Embryonic facial prominence (tissue), 1 donor: ENCODE measurements at regions not wholly inside any gene's neighbourhood (a gene's known extent, or its start where the extent isn't known, plus 50 kb on each side); places are given as distances from the start of the nearest gene placed in this dataset.
"Not testable (repeated sequence)": the region's sequence is repeated elsewhere in the genome, so short reads cannot be mapped to it uniquely, and the experiment has no call there.

Experiments used
- DNase-seq: peaks from one replicate; pipeline ENCODE4 v3.0.0-alpha.2; 2016; ENCODE audit errors: extremely low spot score

DNA sequence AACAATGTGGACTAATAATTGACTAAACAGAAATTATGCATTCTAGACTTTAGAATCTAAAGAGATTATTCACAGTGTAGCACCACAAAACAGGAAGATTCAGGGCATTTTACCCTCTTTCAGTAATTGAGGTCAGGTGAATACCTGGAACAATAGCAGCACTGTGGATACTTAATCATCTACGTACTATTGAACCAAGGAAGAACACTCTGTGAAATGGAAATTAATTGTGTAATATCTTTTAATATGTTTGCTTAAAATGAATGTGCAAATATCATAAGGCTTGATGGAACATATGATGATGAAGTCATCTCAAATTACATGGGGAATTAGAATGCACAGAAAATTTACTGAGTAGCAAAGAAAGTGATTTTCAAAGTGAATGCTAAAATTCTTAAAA is 68.5 kb upstream of the MAP9 start:
- DNase-seq = no peak

DNA sequence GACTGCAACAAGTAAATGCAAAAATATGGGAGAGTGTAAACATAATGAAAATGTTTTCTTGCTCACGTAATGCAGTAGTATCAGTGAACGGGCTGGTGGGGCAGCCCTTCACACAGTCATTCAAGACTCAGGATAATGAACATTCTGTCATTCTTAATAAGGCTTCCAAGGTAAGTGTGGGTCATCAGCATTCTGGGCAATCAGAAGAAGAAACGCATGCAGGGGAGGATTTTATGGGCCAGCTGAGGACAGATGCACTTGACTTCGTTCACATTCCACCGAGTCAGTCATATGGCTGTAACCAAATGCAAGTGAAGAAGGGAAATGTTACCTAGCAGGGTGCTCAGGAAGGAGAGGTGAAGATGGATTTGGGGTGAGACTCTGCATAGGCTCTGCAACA is 68.0 kb upstream of the MAP9 start:
- DNase-seq = no peak

DNA sequence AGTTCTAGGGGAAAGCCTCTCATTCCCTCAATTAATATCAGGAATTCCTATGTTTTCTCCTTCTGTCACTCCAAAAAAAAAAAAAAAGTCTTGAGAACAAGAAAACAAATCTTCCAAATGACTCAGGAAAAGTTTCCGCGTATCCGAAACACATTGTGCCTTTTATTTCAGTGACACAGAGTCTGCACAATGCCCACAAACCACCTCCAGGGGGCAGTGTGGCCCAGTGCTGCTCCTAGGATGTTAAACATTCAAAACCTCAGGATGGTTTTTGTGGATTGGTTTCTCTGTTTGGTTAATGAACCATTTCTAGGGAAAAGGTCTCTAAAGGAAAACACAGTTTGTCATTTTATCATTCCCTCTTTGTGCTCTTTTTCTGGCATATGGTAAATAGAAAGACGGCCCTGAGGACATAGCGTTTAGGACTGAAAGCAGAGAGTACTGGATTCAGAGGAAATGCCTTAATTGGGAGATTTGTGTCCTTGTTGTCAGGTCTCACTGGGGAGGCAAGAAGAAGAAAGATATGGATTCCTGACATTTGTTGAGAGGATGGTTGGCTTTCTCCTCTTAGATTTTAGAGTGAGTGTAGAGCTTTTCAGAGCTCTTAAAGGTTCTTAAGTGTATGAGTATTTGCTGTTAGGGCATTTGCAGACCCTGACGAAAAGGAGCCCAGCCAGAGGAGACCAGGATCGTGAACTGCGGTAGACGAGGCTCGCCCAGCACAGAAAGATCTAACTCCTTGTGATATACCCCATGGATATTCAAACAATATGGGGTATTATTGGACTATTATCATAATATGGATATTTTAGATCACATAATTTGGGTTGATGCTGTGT is 65.7 kb upstream of the MAP9 start:
- peak; percentile 43 for DNase-seq

DNA sequence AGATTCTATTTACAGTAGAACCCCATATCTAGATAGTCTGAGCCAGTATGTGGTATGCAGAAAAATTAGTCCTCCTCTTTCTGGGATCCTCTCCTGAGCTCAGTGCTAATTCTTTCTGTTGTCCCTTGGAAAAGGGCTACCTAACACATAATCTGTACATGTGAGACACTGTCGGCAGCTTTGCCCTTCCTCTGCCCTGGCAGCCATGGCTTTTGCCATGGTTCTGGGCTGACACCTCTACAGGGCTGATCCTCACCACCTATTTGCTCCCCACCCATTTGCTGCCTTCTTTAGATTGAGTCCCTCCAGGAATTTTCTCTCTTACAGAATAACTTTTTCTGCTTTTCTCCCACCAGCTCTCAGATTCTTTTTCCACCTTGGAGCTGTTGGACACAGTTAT is 64.7 kb upstream of the MAP9 start:
- no peak for DNase-seq

DNA sequence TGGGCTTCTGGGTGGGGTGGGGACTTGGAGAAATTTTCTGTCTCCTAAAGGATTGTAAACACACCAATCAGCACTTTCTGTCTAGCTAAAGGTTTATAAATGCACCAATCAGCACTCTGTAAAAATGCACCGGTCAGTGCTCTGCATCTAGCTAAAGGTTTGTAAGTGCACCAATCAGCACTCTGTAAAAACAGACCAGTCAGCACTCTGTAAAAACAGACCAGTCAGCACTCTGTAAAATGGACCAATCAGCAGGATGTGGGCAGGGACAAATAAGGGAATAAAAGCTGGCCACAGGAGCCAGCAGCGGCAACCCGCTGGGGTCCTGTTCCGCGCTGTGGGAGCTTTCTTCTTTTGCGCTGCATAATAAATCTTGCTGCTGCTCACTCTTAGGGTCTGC is 63.0 kb upstream of the MAP9 start:
- not testable (repeated sequence) for DNase-seq

DNA sequence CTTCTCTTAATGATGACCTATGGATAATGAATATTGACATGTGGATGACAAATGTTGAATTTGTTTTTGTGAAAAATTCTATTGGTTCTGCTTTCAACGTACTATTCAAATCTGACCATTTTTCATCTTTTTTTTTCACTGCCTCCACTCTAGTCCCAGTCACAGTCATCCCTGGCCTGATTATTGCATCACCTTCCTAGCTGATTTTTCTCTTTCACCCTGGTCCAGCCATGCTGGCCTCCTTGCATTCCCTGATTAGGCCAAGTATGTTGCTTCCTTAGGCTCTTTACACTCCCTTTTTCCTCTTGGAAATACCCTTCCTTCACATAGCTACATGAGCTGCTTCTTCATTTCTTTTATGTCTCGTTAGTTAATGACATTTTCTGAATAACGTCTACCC is 58.1 kb upstream of the MAP9 start:
- no peak for DNase-seq

DNA sequence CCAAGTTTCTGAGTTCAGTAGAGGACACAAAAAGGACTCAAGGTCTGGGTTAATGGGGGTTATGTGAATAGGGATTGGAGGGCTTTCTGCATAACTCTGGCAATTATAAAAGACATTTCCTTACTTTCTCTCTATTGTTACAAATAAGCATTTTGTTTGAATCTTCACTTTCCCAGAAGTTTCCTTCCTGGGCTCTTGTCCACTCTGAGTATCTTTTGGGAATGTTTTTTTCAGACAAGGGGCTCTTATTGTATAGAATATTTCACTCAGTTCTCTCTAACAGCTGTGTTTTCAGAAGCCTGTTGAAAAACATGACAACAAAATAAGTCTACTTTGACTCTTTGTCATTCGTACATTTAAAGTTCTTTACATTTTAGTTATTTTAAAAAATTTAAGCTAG is 57.6 kb upstream of the MAP9 start:
- no peak for DNase-seq

DNA sequence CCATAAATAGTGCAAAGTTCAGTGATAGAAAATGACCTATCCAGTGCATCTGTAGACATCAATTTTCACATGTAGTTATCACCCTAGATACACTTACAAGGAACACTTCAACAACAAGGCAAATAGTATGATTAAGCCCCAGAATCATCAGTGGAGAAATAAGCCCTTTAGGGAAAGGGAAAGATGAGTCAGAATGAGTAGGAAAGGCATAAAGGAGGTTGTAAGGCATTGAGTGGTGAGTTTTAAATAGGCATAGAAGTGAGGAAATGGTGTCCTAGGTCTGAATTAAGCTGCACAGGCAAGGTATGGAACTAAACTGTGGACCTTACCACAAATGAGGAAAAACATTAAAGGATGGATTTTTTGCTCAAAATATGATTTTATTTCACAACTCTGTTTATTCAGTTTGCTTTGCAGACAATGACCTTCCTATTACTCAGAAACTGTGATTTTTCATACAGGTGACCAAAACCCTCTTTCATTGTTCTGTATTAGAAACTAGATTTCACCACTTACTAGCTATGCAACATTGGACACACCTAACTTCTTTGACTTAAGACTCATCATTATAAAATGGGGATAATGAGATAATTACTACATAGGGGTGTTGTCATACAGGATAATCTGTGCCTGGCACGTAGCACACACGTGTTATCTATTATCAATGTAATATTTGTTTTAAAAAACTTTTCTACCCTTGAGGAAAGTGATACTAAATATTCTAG is 57.0 kb upstream of the MAP9 start:
- DNase-seq = no peak

DNA sequence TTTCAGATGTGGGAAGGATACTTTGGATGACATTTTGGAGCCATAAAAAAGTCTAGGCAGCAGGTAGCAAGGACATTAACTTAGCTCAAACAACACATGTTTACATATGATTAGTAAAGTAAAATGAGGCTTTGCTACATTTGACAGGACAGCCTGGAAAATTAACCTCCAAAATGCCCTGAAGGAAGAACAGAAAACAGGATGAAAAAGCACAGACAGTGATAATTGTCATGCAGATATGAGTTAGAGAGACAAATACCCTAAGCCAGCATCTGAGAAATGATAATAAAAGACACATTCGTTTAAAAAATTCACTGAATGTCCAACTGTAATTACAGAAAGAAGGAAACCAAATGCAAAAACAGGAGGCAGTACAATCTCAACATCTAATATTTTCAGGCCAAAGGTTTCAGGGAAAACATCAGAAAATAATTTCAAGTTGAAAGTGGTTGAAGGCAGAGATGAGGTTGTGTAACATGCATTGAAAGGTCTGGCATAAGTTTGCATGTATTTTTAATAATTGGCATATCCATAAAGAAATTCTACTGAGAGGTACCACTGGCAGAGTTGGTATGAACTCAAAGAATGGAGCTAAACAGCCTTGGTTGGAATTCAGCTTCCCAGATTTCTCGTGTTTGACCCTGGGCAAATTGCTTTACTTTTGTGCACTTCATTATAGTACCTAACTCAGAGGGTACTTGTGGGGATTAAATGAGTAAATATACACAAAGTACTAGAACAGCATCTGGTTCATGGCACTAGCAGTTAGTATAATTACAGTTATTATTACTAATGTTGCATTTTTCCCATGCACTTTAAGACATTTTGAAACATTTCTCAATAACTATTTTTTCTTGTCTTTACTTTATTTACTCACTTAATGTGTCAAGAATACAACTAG is 54.4 kb upstream of the MAP9 start:
- no peak for DNase-seq

DNA sequence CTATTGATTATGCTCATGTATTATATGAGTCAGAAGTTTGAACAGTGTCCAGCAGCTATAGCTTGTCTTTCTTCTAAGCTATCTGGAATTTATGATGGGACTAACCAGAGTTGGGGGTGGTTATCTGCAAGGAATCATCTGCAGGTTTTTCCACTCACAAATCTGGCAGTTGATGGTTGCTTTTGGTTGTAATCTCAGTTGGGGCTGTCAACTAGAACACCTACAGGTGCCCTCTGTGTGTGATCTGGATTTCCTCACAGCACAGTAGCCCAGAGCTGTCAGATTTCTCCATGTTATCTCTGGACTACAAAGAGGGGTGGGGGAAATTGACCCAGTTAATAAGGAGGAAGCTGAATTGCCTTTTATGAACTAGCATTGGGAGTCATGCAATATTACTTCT is 51.4 kb upstream of the MAP9 start:
- DNase-seq = no peak

DNA sequence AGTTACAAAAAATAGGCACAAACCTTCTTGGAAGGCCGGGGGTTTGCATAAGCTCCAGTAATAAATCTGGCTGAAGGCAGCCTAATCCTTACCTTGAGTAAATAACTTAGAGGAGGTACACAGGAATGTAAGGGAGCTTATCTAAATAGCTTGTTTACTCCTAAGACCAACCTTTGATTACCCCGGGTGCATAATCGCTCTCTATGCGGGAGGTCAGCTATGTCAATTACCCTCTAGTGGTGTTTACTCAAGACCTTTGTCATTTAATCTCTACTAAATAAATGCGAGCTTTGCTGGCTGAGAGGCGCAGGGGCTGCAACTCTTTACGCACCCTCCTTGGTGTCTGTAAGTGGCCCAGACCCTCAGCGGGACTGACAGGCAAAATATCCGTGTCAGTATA is 50.2 kb upstream of the MAP9 start:
- no peak for DNase-seq
